ENCODE measurements at regions not wholly inside any gene's neighbourhood (a gene's known extent, or its start where the extent isn't known, plus 50 kb on each side); places are given as distances from the start of the nearest gene placed in this dataset.

DNA sequence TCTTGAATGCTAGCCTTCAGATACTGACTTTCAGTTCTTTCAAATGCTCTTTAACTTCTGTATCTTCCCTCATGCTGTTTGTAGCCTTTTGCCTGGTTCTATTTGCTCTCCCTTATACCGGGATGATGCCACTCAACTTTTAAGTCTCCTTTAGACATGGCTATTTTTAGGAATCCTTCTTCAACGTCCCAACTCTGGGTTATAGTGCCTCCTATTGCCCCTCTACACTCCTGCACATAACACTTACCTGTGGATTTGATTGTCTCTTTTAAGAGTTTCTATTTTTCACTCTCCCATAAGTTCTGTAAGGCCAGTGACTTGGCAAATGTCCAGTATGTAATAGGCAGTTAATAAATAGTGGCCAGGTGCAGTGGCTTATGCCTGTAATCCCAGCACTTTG lies 343.0 kb downstream of the KLF5 start:
- H3K4me2 ChIP-seq (ENCODE audit: low read length), result no peak overlapping the region
- no peak overlapping the region for H3K27ac ChIP-seq (ENCODE audit: low read depth, low read length, poor library complexity, severe bottlenecking)
- TF ChIP-seq, protein P1, sequence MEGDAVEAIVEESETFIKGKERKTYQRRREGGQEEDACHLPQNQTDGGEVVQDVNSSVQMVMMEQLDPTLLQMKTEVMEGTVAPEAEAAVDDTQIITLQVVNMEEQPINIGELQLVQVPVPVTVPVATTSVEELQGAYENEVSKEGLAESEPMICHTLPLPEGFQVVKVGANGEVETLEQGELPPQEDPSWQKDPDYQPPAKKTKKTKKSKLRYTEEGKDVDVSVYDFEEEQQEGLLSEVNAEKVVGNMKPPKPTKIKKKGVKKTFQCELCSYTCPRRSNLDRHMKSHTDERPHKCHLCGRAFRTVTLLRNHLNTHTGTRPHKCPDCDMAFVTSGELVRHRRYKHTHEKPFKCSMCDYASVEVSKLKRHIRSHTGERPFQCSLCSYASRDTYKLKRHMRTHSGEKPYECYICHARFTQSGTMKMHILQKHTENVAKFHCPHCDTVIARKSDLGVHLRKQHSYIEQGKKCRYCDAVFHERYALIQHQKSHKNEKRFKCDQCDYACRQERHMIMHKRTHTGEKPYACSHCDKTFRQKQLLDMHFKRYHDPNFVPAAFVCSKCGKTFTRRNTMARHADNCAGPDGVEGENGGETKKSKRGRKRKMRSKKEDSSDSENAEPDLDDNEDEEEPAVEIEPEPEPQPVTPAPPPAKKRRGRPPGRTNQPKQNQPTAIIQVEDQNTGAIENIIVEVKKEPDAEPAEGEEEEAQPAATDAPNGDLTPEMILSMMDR (conservative IDR thresholded peaks at IDR 0.05; ENCODE audit: low read length), result no peak
- no peak for TF ChIP-seq EZH2phosphoT487 (IDR thresholded peaks at IDR 0.05; ENCODE audit: borderline replicate concordance, low read depth, low read length)
- no peak overlapping the region for H2AFZ ChIP-seq (ENCODE audit: low read length)
- H3K4me1 ChIP-seq (ENCODE audit: insufficient read depth, low read length, poor library complexity, severe bottlenecking), result no peaks in the 10 kb centered on the region
- intact Hi-C loops (cut with micrococcal nuclease; ENCODE audit: unreplicated experiment), result no loop called here
- no peaks in the 10 kb centered on the region for H3K36me3 ChIP-seq (ENCODE audit: insufficient read depth, low read length)
- H3K4me3 ChIP-seq (ENCODE audit: low read depth, low read length, poor library complexity, severe bottlenecking), result no peak overlapping the region
- H3K79me2 ChIP-seq (ENCODE audit: insufficient read depth, low read depth, low read length), result no peaks in the 10 kb centered on the region
- no peaks in the 10 kb centered on the region for H3K9me3 ChIP-seq (ENCODE audit: low read length)
- BruUV-seq (replicated peaks), result no TSS peak
- CTCF ChIA-PET (ENCODE audit: unreplicated experiment), result no interaction called here
- no peak for DNase-seq (ENCODE audit: low spot score)
- H4K20me1 ChIP-seq (ENCODE audit: insufficient read depth, low read length), result no peaks in the 10 kb centered on the region
- no peaks in the 10 kb centered on the region for H3K9me2 ChIP-seq (ENCODE audit: insufficient read depth, low read length)
- POLR2A ChIA-PET, result interaction anchor here (1.0 kb wide), 1 partner anchor 466 kb away, joined by 3 read pairs; no protein-coding TSS in a partner anchor

DNA sequence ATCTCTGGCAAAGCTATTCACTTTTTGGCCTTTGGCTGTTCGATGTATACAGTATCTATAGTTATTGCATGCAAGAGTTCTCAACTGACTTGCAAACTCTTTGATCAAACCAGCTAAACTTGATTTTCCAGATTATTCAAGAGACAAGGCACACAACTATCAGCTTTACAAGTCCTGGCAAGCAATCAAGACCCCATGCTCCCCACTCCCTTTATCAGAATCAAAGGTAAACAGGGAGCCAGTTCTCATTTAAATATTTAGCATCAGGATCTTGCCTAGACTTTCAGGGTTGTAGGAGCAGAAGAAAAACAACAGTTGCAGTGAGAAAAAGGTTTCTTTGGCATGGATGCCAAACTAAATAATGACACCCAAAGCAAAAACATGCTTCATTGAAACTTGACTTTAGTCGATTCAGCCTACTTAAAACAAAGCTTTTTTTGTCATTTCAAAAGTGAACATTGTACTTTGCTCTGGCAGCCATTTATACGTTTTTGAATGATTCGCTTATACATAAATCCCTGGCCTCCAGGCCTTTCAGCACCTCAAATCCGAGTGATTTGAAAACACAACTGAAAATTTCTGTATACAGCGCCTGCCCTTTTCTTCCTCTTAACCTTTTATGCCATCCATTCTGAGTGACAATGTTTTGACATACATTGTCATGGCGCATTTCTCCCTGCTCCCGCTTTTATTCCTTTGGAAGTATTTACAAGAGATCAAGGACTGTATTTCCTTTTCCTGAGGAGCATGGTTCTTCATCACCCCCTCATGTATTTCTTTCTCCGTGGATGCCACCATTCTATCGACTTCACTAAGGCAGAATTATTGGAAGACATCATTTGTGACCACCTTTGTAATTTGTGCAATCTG lies 340.8 kb downstream of the KLF5 start:
- H3K9me3 ChIP-seq (ENCODE audit: low read length), result no peaks in the 10 kb centered on the region
- no peak overlapping the region for H2AFZ ChIP-seq (ENCODE audit: low read length)
- H3K4me2 ChIP-seq (ENCODE audit: low read length), result no peak overlapping the region
- no peaks in the 10 kb centered on the region for H3K79me2 ChIP-seq (ENCODE audit: insufficient read depth, low read depth, low read length)
- TF ChIP-seq, protein P1 (conservative IDR thresholded peaks at IDR 0.05; ENCODE audit: low read length), result no peak
- no peak for TF ChIP-seq EZH2phosphoT487 (IDR thresholded peaks at IDR 0.05; ENCODE audit: borderline replicate concordance, low read depth, low read length)
- H3K36me3 ChIP-seq (ENCODE audit: insufficient read depth, low read length), result no peaks in the 10 kb centered on the region
- DNase-seq (ENCODE audit: low spot score), result no peak
- H3K4me3 ChIP-seq (ENCODE audit: low read depth, low read length, poor library complexity, severe bottlenecking), result no peak overlapping the region
- no TSS peak for BruUV-seq (replicated peaks)
- H3K4me1 ChIP-seq (ENCODE audit: insufficient read depth, low read length, poor library complexity, severe bottlenecking), result no peaks in the 10 kb centered on the region
- no peaks in the 10 kb centered on the region for H4K20me1 ChIP-seq (ENCODE audit: insufficient read depth, low read length)
- H3K9me2 ChIP-seq (ENCODE audit: insufficient read depth, low read length), result no peaks in the 10 kb centered on the region
- no peak overlapping the region for H3K27ac ChIP-seq (ENCODE audit: low read depth, low read length, poor library complexity, severe bottlenecking)
- intact Hi-C loops (cut with micrococcal nuclease; ENCODE audit: unreplicated experiment), result no loop called here
- ChIA-PET CTCF (ENCODE audit: unreplicated experiment) (no interaction called here), POLR2A (no interaction called here)
